Hematopoietic multipotent progenitor cell treated with erythropoietin and hydrocortisone succinate and interleukin-3 and kit ligand, for 6 days (in vitro differentiated cells): ENCODE measurements at regions not wholly inside any gene's neighbourhood (a gene's known extent, or its start where the extent isn't known, plus 50 kb on each side); places are given as distances from the start of the nearest gene placed in this dataset.

Experiments
- DNase-seq: peaks from one replicate; pipeline ENCODE4 v3.0.0-alpha.2; 2015

DNA sequence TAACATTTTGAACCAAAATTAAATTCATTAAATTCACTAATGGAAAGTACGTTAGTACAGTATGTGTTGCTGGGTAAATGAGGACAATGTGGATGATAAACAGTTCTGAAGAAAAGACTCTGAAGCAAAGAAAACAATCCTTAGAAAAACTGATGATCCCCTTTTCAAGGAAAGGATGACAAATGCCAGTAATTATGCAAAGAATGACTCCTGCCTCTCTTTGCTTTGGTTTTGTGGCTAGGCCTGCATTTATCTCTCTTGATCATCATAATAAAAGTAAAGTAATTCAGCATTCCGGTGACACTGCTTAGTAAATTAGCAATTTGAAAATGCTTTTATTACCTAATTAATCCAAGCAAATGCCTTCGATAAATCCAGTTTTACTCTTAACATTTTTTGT, 652.2 kb upstream of the DIPK2B start:
- no peak for DNase-seq

DNA sequence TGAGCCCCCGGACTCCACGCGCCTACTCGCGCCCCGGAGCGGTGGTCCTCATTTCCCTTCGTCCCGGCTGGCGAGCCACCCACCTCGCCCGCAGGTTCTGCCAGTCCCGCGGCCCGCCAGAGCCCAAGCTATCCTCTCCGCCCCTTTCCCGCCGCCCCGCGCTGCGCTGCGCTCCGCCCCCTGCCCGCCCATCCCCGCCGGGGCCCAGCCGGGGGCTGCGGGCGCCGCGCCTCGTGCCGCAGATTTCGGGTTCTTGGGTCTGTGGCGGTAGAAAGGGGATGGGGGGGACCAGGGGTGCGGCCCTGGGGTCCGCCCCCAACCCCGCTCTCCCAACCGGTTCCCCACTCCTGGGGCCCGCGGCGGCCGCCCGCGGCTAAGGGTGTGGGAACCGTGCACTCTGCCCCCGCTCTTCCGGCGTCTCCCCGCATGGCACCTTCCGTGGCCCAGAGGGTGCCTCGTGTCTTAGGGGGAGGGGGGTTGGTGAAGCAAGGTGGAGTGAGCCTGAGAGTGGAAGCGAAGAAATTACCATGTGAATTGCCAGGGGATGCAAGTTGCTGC, 650.8 kb upstream of the DIPK2B start:
- DNase-seq: peak; percentile 35

DNA sequence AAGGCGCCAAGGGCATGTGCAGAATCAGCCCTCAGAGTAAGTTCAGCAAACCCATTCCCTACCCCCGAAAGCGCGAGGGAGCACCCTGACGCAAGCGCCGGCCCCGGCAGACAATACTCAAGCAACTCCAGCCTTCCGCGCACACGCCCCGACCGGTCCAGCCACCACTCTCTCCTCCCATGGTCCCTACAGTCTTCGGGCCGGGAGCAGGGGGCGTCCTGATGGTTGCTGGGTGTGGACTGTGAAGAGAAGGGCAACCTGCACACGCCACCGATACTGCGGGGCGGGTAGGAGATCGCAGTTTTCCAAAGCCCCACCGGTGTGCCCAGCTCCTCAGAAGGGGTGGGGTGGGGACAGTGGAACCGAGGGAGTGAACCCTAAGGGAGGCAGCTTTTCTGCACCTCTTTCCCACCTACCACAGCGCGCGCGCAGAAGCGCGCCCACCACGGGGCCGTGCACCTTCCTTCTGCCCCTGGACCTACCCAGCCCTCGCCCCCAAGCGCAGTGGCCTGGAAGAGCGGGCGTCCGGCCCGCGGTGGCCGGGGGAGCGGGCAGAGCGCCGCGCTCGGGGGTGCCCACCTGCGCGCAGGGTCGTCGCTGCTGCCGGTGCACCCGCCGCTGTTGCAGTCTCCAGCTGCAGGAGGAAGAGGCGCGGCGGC, 650.2 kb upstream of the DIPK2B start:
- peak; percentile 40 for DNase-seq

GRCh38 chrX:45850197-45850774, 649.6 kb upstream of the DIPK2B start:
- peak; percentile 3 for DNase-seq

DNA sequence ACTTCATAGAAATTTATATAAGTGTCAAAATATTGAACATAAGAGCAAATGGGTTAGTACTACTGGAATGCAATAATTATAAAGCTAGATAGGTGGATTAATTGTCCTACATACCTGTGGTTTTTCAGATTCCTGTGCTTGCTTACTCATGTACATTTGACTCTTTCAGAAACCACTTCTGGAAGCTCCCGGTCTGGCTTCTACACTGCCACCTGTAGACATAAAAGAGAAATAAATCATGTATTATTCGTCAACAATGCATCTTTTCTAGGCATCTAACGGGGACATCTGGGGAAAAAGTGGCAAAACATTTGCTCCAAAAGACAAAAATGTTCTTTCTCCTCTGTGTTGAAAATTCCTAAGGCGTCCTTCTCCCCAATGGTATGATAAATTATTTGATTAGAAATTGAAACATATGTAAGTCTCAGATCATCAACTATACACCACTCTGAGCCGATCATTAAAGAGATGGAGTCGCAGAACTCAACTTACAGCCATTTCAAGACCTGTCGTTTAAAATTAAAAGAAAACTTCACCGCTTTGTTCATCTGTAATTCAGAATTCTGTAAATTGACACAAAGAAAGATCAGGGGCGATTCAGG, 648.7 kb upstream of the DIPK2B start:
- peak; percentile 59 for DNase-seq

GRCh38 chrX:45847961-45848360, 647.3 kb upstream of the DIPK2B start:
- DNase-seq: no peak

GRCh38 chrX:45846328-45846727, 645.7 kb upstream of the DIPK2B start:
- no peak for DNase-seq

- no peak for DNase-seq
These were observed 644.5 kb upstream of the DIPK2B start for GRCh38 chrX:45845142-45845541.

DNA sequence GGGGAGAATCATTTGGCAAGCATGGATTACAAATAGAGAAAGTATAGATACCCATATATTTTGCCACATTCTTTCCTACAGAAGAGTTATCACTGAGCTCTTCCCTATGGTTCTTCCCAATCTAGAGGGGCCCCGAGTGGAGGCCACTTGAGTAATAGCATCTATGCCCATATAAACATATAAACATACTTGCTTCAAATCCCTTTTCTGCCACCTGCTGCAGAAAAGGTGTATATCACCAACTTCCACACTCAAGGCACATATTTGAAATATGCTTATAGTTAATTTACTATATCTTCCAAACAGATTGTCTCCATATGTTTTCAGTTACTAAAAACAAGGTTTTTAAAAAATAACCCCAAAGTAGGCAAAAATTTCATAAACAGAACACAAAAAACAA, 642.8 kb upstream of the DIPK2B start:
- peak; percentile 24 for DNase-seq

- DNase-seq: no peak
These were observed 642.2 kb upstream of the DIPK2B start for GRCh38 chrX:45842926-45843315.

DNA sequence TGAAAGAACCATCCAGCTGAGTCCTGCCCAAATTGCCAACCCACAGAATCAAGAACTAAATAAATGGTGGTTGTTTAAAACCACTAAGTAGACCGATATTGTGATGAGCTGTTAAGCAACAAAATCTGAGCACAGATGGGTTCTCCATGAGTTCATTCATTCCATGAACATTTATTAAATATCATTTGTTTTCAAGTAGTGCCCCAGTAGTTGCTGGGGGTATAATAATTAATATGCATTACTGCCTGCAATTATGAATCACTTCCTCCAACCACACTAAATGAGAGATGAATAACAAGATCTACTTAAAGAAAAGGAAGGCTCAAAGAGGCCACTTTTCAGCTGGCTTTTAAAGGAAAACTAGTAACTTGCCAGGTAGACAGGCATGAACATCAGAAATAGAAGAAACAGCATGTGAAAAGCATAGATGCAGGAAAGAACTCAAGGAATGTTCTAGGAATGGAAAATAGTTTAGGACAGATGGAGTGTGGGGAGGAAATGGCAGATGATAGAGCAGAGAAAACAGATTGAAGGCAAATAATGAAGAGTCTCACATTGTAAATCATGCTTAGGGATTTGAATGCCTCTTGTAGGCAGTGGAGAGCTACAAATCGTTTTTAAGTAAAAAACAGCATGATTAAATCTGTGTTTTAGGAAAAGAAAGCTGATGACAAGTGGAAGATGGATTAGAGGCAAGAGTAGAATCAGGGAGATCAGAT, 641.7 kb upstream of the DIPK2B start:
- DNase-seq: no peak

GRCh38 chrX:45840411-45840950, 639.8 kb upstream of the DIPK2B start:
- no peak for DNase-seq

DNA sequence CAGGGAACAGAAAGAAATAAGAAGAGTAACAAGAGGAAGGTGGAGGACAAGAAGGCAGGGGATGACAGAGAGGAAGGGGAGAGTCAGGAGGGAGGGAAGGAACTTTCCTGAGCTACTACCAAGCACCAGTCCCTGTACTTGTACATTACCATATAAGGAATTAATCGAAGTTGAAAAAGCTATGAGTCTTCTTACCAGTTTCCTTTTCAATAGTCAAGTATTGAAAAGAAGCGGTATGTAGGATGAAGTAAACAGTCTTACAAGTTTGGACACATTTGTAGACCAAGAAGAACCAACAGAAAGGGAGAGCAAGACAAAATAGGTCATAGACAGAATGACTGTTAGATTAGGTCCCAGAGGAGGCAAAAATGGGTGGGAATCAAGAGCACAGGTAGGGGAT, 629.7 kb upstream of the DIPK2B start:
- DNase-seq: no peak

- DNase-seq: peak; percentile 12
These were observed 623.8 kb upstream of the DIPK2B start for GRCh38 chrX:45824471-45824870.

GRCh38 chrX:45823536-45823935, 622.9 kb upstream of the DIPK2B start:
- DNase-seq: no peak

GRCh38 chrX:45822124-45822523, 621.4 kb upstream of the DIPK2B start:
- no peak for DNase-seq

GRCh38 chrX:45818913-45819312, 618.2 kb upstream of the DIPK2B start:
- no peak for DNase-seq

DNA sequence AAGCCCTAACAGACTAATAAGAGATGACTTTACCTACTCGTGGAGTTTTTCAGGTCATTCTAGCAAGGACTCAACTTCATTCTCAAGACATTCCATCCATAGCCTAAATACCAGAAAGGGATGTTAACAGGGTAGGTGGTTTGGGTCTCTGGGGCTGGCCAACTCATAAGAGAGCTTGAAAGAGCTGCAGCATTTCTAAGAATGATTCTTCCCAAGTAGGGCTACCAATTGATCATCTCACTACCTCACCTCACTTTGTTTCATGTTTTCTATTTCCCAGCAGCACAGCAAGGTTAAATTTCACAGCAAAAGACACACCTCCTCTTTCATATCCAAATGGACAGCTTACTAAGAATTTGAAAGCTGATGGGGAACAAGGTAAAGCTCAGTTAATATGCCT, 614.8 kb upstream of the DIPK2B start:
- no peak for DNase-seq

- peak; percentile 77 for DNase-seq
These were observed 610.6 kb upstream of the DIPK2B start for GRCh38 chrX:45811326-45811725.

- DNase-seq: peak; percentile 42
These were observed 607.1 kb upstream of the DIPK2B start for GRCh38 chrX:45807572-45808425.

- DNase-seq: peak; percentile 64
These were observed 605.9 kb upstream of the DIPK2B start for GRCh38 chrX:45806410-45807121.

GRCh38 chrX:45804276-45804675, 603.6 kb upstream of the DIPK2B start:
- DNase-seq: no peak
